Activated CD4-positive, alpha-beta T cell treated with anti-CD3 and anti-CD28 coated beads for 48 hours (primary cell): ENCODE measurements at regions not wholly inside any gene's neighbourhood (a gene's known extent, or its start where the extent isn't known, plus 50 kb on each side); places are given as distances from the start of the nearest gene placed in this dataset.

Experiments
- DNase-seq: peaks from one replicate; pipeline ENCODE4 v3.0.0-alpha.2; 2020

GRCh38 chr7:54701982-54702381 is 57.0 kb downstream of the SEC61G start:
- DNase-seq = no peak

GRCh38 chr7:54699715-54700114 is 59.3 kb downstream of the SEC61G start:
- DNase-seq = no peak

- no peak for DNase-seq
Observed at GRCh38 chr7:54697659-54698186, 61.3 kb downstream of the SEC61G start.

GRCh38 chr7:54690892-54691291 is 68.1 kb downstream of the SEC61G start:
- no peak for DNase-seq

- DNase-seq = no peak
Observed at GRCh38 chr7:54690050-54690443, 69.0 kb downstream of the SEC61G start.

GRCh38 chr7:54689394-54690049 is 69.5 kb downstream of the SEC61G start:
- DNase-seq = no peak

GRCh38 chr7:54687462-54688212 is 71.4 kb downstream of the SEC61G start:
- no peak for DNase-seq

GRCh38 chr7:54680377-54681005 is 78.5 kb downstream of the SEC61G start:
- DNase-seq = no peak

- no peak for DNase-seq
Observed at GRCh38 chr7:54679490-54679817, 79.6 kb downstream of the SEC61G start.

- no peak for DNase-seq
Observed at GRCh38 chr7:54678763-54679489, 80.1 kb downstream of the SEC61G start.

- no peak for DNase-seq
Observed at GRCh38 chr7:54674891-54675290, 84.1 kb downstream of the SEC61G start.

GRCh38 chr7:54672519-54672918 is 86.5 kb downstream of the SEC61G start:
- DNase-seq = no peak

- DNase-seq = peak; percentile 42
Observed at GRCh38 chr7:54664235-54665228, 94.5 kb downstream of the SEC61G start.

GRCh38 chr7:54663603-54664234 is 95.3 kb downstream of the SEC61G start:
- no peak for DNase-seq

- DNase-seq = no peak
Observed at GRCh38 chr7:54663186-54663585, 95.8 kb downstream of the SEC61G start.

GRCh38 chr7:54662701-54663100 is 96.3 kb downstream of the SEC61G start:
- DNase-seq = no peak

- DNase-seq = no peak
Observed at GRCh38 chr7:54653905-54654304, 105.1 kb downstream of the SEC61G start.

GRCh38 chr7:54643064-54643463 is 100.9 kb downstream of the VSTM2A start:
- DNase-seq = no peak

- no peak for DNase-seq
Observed at GRCh38 chr7:54637712-54638396, 95.7 kb downstream of the VSTM2A start.

- DNase-seq = no peak
Observed at GRCh38 chr7:54632696-54633095, 90.5 kb downstream of the VSTM2A start.

- no peak for DNase-seq
Observed at GRCh38 chr7:54629771-54630170, 87.6 kb downstream of the VSTM2A start.
